Stimulated activated CD4-positive, alpha-beta T cell treated with anti-CD3 and anti-CD28 coated beads, TNF-alpha, amount 100 ng/mL, for 48 hours (primary cell): ENCODE measurements at regions not wholly inside any gene's neighbourhood (a gene's known extent, or its start where the extent isn't known, plus 50 kb on each side); places are given as distances from the start of the nearest gene placed in this dataset.
"Not testable (repeated sequence)": the region's sequence is repeated elsewhere in the genome, so short reads cannot be mapped to it uniquely, and the experiment has no call there.

Source experiments
- DNase-seq, 3 donors: peaks; one replicate each; pipeline ENCODE4 v3.0.0-alpha.2; 2020; ENCODE audit warnings: low read depth in 3 of 3

DNA sequence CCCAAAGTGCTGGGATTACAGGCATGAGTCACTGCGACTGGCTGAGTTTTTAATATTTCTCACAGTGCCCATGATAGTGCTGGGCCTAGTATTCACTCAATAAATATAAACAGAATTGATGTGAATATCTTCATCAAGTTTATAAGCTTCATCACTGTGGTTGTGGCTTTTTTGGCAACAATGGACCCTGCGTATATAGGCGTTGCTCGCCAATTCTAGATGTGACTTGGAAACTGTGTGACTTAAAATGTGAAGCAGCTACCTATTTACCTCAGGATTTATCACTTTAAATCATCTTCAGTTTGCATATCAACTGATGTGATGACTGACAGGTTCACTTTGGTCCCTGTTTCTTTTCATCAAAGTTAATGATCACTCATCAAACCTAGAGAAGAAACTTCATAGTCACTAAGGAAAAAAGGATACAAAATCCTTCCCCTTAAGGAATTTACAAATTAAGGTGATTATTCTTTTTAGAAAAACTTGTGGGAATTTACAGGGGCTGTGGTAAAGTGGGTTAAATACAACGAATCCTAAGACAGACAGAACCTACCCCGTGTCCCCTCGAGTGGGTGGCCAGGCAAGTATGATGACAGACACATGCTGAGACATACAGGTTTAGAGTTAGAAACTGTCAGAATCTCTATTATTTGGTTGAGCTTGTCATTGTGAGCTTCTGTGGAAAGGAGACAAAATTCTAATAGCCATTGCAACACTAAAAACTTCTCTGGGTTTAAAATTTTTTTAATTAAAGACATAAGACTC, 101.3 kb downstream of the AKAP11 start:
- no peak for DNase-seq

DNA sequence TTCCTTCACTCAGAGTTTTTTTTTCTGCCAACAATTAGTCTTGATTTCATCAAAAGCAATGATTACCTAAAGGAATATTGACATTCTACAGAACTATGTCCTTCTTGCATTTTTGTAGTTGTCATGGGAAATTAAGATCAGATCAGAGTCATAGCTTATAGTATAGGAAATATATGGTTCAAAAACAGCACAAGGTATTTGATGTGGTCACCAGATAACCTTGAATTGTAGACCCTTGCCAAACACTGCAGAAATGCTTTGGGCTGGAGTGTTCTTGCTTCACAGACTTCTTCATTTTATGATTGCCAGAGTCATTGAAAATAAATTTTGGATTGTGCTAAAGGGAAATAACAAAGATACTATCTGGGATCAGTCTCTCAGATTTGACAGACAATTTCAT, 103.7 kb downstream of the AKAP11 start:
- no peak for DNase-seq

DNA sequence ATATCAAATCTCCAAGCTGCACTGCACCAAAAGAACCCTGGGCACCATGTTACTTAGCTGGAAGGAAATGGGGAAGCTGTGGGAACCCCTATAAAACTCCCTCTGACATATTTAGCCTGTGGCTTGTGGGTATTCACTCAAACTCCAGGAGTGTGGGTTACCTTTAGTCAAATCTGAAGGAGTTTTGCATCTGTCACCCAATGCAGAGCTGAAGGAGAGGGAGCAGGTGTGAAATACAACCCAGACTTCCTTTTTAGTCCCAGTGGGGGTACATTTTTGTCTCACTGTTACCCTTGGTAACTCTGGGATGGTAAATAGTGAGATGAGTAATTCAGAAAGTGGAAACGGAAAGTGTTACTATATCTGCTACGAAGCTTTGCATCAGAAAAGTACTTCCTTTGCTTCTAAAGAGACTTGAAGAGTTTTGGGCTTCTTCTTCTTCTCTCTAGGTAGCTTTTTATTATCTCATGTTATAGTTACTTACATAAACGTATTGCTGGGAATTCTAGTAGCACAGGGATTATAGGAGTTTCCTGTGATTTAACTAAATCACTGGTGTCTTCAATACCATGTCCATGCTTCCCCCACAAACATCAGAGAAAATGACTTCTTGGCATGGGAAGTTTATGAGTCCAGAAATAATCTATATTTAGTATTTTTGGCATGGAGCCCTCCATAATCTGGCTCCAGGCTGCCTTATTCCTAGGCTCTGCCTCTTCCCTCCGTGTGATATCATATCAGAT, 105.9 kb downstream of the AKAP11 start:
- DNase-seq: no peak

DNA sequence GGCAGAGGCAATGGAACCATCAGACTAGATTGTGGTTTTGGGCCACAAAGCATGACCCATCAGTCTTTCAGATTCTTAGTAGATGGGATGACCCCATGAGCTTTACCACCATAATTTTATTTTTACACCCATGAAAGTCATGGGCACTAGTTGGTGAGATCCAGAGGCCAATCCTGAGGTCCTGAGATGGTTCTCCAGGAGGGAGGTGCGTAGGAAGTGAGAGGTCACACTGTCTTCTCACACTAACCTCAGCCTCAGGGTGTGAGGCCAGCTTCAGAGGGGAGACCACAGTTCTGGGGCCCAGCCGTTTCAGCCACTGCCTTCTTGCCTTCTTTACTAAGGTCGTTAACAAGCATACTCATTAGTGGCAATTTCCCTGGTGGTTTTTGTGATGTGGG, 106.4 kb downstream of the AKAP11 start:
- no peak for DNase-seq

GRCh38 chr13:42379241-42379640, 107.3 kb downstream of the AKAP11 start:
- DNase-seq: no peak

- DNase-seq: no peak
Measured at GRCh38 chr13:42380420-42381164, 108.6 kb downstream of the AKAP11 start.

- no peak for DNase-seq
Measured at GRCh38 chr13:42381165-42381425, 109.1 kb downstream of the AKAP11 start.

DNA sequence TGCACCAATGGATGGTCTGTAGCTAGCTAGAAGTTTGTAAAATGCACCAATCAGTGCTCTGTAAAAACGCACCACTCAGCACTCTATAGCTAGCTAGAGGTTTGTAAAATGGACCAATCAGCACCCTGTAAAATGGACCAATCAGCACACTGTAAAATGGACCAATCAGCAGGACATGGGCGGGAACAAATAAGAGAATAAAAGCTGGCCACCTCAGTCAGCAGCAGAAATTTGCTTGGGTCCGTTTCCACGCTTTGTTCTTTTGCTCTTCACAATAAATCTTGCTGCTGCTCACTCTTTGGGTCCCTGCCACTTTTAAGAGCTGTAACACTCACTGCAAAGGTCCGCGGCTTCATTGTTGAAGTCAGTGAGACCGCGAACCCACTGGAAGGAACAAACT, 109.5 kb downstream of the AKAP11 start:
- not testable (repeated sequence) for DNase-seq

DNA sequence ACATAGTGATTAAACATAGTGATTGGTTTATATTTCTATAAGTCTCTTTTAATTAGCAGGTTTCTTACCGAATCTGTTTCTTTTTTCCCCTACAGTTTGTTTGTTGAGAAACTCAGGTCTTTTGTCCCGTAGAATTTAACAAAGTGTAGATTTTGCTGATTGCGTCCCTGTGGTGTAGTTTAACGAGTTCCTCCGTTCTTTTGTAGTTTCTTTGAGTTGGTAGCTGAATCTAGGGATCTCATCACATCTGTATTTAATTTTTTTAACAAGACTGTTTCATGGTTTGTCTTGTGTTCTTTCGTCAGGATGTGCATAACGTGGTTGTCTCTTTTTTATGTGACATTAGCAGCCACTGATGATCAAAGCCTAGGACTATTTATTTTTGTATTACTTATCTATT, 111.1 kb downstream of the AKAP11 start:
- no peak for DNase-seq

- no peak for DNase-seq
Measured at GRCh38 chr13:42384265-42384664, 112.3 kb downstream of the AKAP11 start.

DNA sequence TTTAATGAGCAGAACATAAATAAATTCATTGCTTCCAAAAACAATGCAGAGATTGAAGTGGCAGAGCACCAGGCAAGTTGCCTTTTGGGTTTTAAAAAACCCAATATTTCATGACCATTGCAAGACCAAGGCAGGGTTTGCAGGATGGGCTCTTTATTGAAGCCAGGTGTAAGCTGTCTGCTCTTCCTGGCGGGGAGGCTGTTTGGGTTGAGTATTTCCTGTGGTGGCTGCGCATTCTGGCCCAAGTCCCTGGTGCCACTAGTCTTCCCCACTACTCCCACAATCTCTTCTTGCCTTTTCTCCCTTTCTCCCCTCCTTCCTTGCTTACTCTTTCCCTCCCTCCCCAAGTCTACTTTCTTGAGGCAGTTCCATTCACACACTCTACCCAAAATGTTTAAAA, 116.4 kb downstream of the AKAP11 start:
- DNase-seq: no peak

DNA sequence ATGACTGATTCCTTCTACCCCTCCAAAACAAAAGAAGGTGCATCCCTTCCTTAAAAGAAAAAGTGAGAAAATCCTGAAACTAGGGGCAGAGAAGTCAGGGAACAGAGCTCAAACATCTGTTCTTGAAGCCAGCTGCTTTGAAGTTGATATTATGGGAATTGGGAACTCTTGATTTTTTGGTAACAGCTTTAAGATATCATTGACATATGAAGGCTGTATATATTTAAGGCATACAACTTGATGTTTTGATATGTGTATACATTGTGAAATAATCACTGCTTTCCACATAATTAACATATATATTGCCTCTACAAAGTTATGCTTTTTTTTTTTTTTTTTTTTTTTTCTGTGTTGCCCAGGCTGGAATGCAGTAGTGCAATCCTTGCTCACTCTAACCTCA, 117.1 kb downstream of the AKAP11 start:
- no peak for DNase-seq

DNA sequence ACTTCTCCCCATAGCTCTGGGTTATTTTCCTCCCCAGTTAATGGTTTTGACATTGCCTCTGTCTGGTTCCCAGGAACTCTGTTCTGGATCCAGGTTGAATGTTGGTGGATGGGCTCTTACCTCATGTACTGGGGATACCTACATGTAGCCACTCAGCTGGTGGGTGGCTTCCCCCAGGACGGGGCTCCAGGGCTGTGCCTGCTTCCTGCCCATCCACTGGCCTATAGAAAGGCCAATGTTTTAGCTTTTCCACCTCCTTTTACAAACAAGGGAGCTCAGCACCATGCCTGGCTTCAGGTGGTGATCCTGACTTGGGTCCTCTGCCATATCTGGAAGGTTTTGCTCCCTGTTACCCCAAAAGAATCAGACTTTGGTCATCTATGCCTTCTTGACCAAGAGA, 120.2 kb downstream of the AKAP11 start:
- no peak for DNase-seq

DNA sequence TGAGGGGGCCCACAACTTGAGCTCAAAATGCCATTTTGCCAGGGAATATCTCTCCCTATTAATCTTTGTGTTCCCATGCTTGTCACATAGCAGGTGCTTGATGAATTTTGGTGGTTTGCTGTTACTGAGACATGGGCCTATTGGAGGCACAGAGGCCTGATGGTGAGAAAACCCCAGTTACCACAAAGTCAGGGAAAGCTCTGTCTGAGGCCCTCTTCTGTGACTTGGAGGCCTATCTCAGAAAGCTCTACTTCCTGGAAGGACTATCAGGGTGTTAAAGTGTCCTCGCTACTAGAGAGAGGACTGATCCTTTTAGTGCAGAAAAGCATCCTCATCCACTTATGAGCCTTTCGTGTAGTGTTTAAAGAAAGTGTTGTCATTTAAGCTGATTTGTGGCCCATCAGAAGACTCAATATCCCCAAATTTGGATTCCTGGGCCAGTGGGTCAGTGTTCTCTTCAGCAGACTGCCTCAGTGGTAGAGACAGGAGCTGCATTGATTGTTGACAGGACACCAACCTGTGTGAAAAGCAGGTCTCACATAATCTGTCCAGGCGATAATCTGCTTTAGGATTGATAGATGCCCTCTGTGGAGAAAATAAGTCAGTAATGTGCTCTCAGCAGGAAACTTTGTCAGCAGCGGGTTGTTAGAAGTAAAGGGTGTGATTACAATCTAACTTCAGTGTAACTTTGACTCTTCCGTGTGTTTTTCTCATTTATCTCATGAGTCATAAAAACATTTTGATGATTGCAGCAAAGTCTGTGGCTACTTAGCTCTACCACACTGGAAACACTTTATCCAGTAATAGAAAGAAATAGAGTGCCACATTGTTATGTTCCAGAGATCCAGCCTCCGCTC, 121.0 kb downstream of the AKAP11 start:
- peak in 1 of 3 donors; percentile 35 for DNase-seq

- no peak for DNase-seq
Measured at GRCh38 chr13:42393573-42394360, 121.8 kb downstream of the AKAP11 start.

- no peak for DNase-seq
Measured at GRCh38 chr13:42394361-42394708, 122.4 kb downstream of the AKAP11 start.

DNA sequence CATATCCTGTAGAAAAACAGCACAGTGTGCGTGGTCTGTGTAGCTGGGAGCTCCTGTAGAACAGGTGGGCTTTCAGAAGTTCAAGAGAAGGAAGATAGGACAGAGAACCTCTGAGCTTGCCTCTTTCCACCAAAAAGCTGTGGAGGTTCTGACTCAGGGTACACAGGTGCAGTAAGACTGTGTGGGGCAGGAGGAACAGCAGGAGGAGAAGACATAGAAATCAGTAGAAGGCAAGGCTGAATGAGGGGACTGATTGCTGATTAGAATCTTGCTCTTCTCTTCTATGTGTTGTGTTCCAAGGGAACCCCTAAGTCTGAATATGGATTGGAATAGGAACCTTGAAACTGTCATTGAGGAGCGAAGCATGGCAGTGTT, 122.7 kb downstream of the AKAP11 start:
- DNase-seq: no peak

DNA sequence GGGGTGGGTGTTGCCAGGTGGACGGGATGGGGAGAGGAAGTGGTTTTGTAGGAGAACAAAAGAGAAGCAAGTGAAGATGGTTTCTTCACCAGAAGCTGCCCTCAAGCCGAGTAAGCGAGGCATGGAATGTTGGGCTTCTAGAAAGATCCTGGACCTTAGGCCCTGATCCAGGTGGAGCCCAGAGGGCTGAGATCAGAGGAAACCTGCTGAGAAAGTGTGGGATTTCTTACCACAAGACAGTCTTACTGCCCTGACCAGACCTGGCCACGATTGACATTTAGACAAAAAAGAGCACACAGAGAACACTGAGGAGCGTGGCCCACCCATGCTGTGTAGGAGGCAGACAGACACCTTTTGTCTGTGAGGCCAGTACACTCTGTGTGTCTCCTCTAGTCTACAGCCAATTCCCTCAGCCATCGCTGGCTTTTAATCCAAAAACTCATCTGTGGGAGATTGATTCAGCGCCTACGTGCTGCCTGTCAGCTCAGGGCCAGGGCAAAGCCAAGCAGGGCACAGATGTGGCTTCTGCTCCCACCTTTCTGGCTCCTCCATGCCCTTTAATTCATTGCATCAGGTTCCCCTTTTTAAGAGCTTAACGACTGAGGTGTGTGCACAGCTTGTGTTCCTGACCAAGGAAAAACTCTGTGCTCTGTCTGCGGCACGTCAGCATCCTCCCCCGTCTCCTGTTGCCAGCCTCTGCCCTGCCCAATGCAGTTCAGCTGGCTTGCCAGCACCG, 123.3 kb downstream of the AKAP11 start:
- DNase-seq: peak in 1 of 3 donors; percentile 29

DNA sequence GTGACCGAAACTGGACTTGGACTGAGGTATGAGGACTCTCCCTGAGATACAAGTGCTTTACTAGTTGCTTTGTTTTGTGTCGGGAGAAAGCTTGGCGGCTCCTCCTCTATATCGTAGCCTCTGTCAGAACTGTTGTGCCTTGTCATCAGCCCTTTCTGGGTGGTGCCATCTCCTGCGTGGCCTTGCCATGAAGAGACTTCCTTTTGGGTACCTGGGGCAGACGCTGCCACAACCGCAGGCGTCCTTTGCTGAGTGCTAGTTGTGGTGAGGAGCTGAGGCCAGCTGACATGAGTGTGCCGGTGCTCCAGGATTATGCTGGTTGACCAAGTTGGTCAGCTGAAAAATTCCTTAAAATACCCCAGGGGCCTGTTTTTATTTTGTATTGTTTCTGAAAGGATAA, 124.5 kb downstream of the AKAP11 start:
- peak in 1 of 3 donors; percentile 74 for DNase-seq

DNA sequence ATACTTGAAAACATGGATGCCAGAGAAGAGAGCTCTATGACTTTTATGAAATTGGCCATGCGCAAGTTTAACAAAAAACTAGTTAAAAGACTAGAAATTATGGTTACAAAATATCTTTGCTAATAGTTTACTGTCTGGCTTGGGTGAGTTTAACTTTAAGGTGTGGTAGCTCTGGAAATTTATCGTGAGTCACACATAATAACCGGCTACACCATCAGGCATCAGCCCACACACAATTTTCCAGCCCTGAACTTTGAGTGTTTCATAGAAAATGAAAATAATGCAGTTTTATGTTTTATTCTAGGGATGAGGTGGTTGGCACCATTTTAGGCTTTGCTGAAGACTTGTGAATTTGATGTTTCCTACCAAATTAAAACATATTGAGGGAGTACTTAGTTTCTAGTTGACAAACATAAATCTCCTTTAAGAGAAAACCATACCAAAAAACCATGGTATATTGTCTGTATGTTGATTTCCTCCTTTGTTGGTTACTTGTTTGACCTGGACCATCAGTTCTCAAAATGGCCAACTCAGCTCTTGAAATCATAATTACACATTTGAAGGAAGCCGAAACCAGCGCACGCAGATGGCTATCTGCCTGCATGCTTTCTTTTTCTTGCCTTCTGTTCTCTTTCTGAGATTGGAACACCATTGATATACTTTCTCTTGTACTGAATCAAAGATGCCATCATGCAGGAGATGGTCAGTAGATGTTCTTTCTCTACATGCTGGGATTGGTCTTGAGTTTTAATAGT, 125.1 kb downstream of the AKAP11 start:
- no peak for DNase-seq
